CD4-positive, alpha-beta T cell (primary cell): ENCODE measurements at regions not wholly inside any gene's neighbourhood (a gene's known extent, or its start where the extent isn't known, plus 50 kb on each side); places are given as distances from the start of the nearest gene placed in this dataset.

Experiments
- ATAC-seq: fragments of 200-7000 bp; cut with Tn5 transposase; one replicate; pipeline ENCODE4 v1.10.0; 2022; ENCODE audit warnings: mild to moderate bottlenecking; ENCODE audit not compliant: poor library complexity
- CTCF ChIA-PET: fragments of 350-600 bp; sonication (Branson Sonifier 250); formaldehyde crosslinking; loops from one replicate; lab custom pipeline; 2021; ENCODE audit warnings: antibody characterized with exemption, inconsistent platforms; lab: Charles Lee
- POLR2A ChIA-PET: fragments of 350-600 bp; sonication (Branson Sonifier 250); formaldehyde crosslinking; loops from one replicate; lab custom pipeline; 2021; ENCODE audit warnings: antibody characterized with exemption, inconsistent platforms; lab: Charles Lee
- DNase-seq, 14 experiments: peaks; one replicate each; pipeline ENCODE4 v3.0.0-alpha.2; 2013 to 2020; ENCODE audit warnings: mixed read lengths in 2 of 14
- H3K27ac ChIP-seq, 2 donors: one replicate each; pipeline versions ENCODE4 v1.5.1 to v1.7.0; 2013; ENCODE audit warnings: low read length in 2 of 2, low read depth in 1 of 2, mild to moderate bottlenecking in 1 of 2
- H3K27me3 ChIP-seq, 2 experiments: 1 replicate in 1 of 2; 2 replicates in 1 of 2; pipeline versions ENCODE4 v1.6.1 to v1.7.0; 2013; ENCODE audit warnings: low read length in 2 of 2, control low read depth in 1 of 2, mild to moderate bottlenecking in 1 of 2, moderate library complexity in 1 of 2; ENCODE audit not compliant: insufficient read depth in 2 of 2, control insufficient read depth in 1 of 2
- H3K36me3 ChIP-seq: one replicate; pipeline ENCODE4 v1.6.1; 2013; ENCODE audit warnings: low read length, control low read depth; ENCODE audit not compliant: insufficient read depth
- H3K4me1 ChIP-seq: one replicate; pipeline ENCODE4 v1.6.1; 2013; ENCODE audit warnings: low read length, control low read depth; ENCODE audit not compliant: insufficient read depth
- H3K4me3 ChIP-seq: one replicate; pipeline ENCODE4 v1.5.1; 2013; ENCODE audit warnings: mild to moderate bottlenecking, low read length, moderate library complexity
- H3K9me3 ChIP-seq, 2 experiments: 1 replicate in 1 of 2; 2 replicates in 1 of 2; pipeline versions ENCODE4 v1.6.1 to v1.7.0; 2013; ENCODE audit warnings: low read length in 2 of 2, mild to moderate bottlenecking in 2 of 2, control low read depth in 1 of 2, moderate library complexity in 1 of 2; ENCODE audit not compliant: control insufficient read depth in 1 of 2, insufficient read depth in 1 of 2
- H3K27ac Mint-ChIP-seq: one replicate; pipeline ENCODE4 v1.8.0; 2020; ENCODE audit warnings: mixed read lengths
- H3K27me3 Mint-ChIP-seq: one replicate; pipeline ENCODE4 v1.8.0; 2021; ENCODE audit warnings: mixed read lengths
- H3K36me3 Mint-ChIP-seq: one replicate; pipeline ENCODE4 v1.8.0; 2021; ENCODE audit warnings: low read depth, mixed read lengths
- H3K4me1 Mint-ChIP-seq: one replicate; pipeline ENCODE4 v1.8.0; 2021; ENCODE audit warnings: low read depth, mixed read lengths
- H3K4me3 Mint-ChIP-seq: one replicate; pipeline ENCODE4 v1.8.0; 2020; ENCODE audit warnings: mild to moderate bottlenecking, mixed read lengths
- H3K9me3 Mint-ChIP-seq: one replicate; pipeline ENCODE4 v1.8.0; 2020; ENCODE audit warnings: mixed read lengths
- intact Hi-C, 2 experiments: fragments of 100-400 bp; cut with DNase I in 1 of 2; cut with micrococcal nuclease in 1 of 2; formaldehyde crosslinking; loops; one replicate each; pipeline versions ENCODE4 v1.15.1 to v1.9.0; 2023 to 2025; cut with DNase I, micrococcal nuclease
- TF ChIP-seq, protein P1 (sequence below): fragments of 200-600 bp; IDR thresholded peaks from one replicate; pipeline ENCODE4 v1.8.0; 2022; ENCODE audit warnings: antibody characterized with exemption, mild to moderate bottlenecking

DNA sequence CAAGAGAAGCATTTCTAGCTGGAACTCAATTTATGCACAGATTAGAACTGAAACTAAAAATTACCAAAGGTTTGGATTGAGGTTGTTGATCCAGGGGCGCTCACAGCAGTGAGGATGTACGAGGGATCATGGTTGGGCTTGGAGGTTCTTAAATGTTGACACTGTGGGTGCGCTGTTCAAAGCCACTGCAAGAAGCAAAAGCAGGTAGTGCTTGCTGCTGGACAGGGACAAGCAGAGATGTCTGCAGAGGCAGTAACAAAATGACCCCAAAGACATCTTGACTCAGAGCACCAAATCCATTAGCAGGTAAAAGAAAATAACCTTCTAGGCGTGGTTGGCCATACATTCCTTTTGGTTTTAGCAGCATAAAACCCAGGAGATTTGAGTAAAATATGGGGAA is 468.4 kb downstream of the ZSWIM6 start:
- TF ChIP-seq, protein P1, sequence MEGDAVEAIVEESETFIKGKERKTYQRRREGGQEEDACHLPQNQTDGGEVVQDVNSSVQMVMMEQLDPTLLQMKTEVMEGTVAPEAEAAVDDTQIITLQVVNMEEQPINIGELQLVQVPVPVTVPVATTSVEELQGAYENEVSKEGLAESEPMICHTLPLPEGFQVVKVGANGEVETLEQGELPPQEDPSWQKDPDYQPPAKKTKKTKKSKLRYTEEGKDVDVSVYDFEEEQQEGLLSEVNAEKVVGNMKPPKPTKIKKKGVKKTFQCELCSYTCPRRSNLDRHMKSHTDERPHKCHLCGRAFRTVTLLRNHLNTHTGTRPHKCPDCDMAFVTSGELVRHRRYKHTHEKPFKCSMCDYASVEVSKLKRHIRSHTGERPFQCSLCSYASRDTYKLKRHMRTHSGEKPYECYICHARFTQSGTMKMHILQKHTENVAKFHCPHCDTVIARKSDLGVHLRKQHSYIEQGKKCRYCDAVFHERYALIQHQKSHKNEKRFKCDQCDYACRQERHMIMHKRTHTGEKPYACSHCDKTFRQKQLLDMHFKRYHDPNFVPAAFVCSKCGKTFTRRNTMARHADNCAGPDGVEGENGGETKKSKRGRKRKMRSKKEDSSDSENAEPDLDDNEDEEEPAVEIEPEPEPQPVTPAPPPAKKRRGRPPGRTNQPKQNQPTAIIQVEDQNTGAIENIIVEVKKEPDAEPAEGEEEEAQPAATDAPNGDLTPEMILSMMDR = no peak
- Histone ChIP-seq H3K9me3 (no peaks in the 10 kb centered on the region), H3K4me1 (no peaks in the 10 kb centered on the region), H3K27ac (no peak overlapping the region), H3K27me3 (peaks cover 0 to 3% of the 10 kb centered on the region in 2 experiments), H3K4me3 (no peak overlapping the region), H3K36me3 (no peaks in the 10 kb centered on the region)
- ATAC-seq = no peak
- ChIA-PET POLR2A (no interaction called here), CTCF (no interaction called here)
- Mint-ChIP-seq H3K27ac (no peak overlapping the region), H3K27me3 (no peaks in the 10 kb centered on the region), H3K36me3 (no peaks in the 10 kb centered on the region), H3K4me1 (no peaks in the 10 kb centered on the region), H3K9me3 (no peaks in the 10 kb centered on the region), H3K4me3 (no peak overlapping the region)
- no peak for DNase-seq
- intact Hi-C loops = no loop called here

DNA sequence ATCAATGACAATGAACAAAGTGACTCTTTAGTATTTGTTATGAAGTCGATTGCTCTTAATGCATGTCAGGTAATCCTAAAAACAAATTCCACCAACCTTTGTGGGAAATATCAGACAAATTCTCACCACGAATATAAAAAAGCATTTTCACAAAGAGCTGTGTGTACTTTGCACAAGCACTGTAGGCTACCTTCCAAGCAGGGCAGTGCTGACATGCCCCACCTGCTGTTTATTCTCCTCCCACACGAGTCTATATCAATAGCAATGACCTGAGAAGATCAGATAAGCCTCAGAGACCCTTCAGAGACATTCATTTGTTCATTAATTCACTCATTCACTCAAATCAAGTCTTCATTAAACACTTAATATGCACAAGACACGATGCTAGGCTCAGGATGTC is 469.1 kb downstream of the ZSWIM6 start:
- no peak for DNase-seq
- Histone ChIP-seq H3K27me3 (peaks cover 0 to 3% of the 10 kb centered on the region in 2 experiments), H3K9me3 (no peaks in the 10 kb centered on the region), H3K36me3 (no peaks in the 10 kb centered on the region), H3K27ac (no peak overlapping the region), H3K4me3 (no peak overlapping the region), H3K4me1 (no peaks in the 10 kb centered on the region)
- Mint-ChIP-seq H3K36me3 (no peaks in the 10 kb centered on the region), H3K9me3 (no peaks in the 10 kb centered on the region), H3K27me3 (peaks cover 4% of the 10 kb centered on the region), H3K27ac (no peak overlapping the region), H3K4me3 (no peak overlapping the region), H3K4me1 (no peaks in the 10 kb centered on the region)
- ATAC-seq = no peak
- intact Hi-C loops = no loop called here
- TF ChIP-seq, protein P1 = no peak
- ChIA-PET CTCF (no interaction called here), POLR2A (no interaction called here)

DNA sequence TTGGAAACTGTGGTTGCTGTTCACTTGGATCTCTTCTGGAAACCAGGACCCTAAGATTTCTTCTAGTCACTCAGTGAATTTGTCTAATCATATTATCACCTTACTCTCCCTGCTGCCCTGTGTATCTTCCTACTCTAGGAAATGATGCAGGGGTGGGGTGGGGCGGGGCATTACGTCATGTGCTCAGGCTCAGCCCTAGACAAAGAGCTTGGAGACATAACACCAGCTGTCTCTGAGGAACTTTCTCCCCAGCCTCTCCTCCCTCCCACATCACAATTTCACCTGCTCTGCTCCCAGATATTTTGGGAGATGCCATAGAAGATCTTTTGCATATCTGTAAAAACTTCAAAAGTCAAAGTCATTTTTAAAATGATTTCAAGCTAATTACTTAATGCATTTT is 470.4 kb downstream of the ZSWIM6 start:
- Mint-ChIP-seq H3K27me3 (peaks cover 5% of the 10 kb centered on the region), H3K4me1 (no peaks in the 10 kb centered on the region), H3K27ac (no peak overlapping the region), H3K36me3 (no peaks in the 10 kb centered on the region), H3K4me3 (no peak overlapping the region), H3K9me3 (no peaks in the 10 kb centered on the region)
- Histone ChIP-seq H3K36me3 (no peaks in the 10 kb centered on the region), H3K27ac (no peak overlapping the region), H3K4me1 (no peaks in the 10 kb centered on the region), H3K27me3 (peaks cover 0 to 3% of the 10 kb centered on the region in 2 experiments), H3K4me3 (no peak overlapping the region), H3K9me3 (no peaks in the 10 kb centered on the region)
- ATAC-seq = no peak
- ChIA-PET POLR2A (no interaction called here), CTCF (no interaction called here)
- intact Hi-C loops = no loop called here
- TF ChIP-seq, protein P1 = no peak
- DNase-seq = no peak
